SK-N-SH (cell line): ENCODE measurements at regions not wholly inside any gene's neighbourhood (a gene's known extent, or its start where the extent isn't known, plus 50 kb on each side); places are given as distances from the start of the nearest gene placed in this dataset.

Experiments
- CTCF ChIA-PET: fragments of 300-600, 350-600 bp; formaldehyde crosslinking; extraction: SDS; loops from one replicate; lab custom pipeline; 2021; lab: Yijun Ruan, JAX
- POLR2A ChIA-PET: fragments of 350-600 bp; sonication (Branson Sonifier 250); formaldehyde crosslinking; extraction: SDS; loops from one replicate; lab custom pipeline; 2020; ENCODE audit warnings: antibody characterized with exemption, inconsistent platforms; lab: Yijun Ruan, JAX
- DNase-seq: peaks from one replicate; pipeline ENCODE4 v3.0.0; 2012
- H2AFZ ChIP-seq: fragments of 200-600 bp; sonication (generic); 2 replicates; pipeline ENCODE4 v1.8.1; 2016; ENCODE audit warnings: antibody characterized with exemption, mild to moderate bottlenecking, low read depth
- H3F3A ChIP-seq: fragments of 200-600 bp; sonication (generic); replicated peaks from 2 replicates; pipeline ENCODE3; 2016; ENCODE audit warnings: antibody characterized with exemption, mild to moderate bottlenecking; ENCODE audit not compliant: insufficient read depth
- H3K27ac ChIP-seq, 2 experiments: fragments of 200-500 bp in 1 of 2; fragments of 200-600 bp in 1 of 2; sonication (Bioruptor generic) in 1 of 2; sonication (generic), shearing (Covaris generic) in 1 of 2; 2 replicates each; pipeline versions ENCODE4 v1.5.1 to v1.6.1; 2014 to 2016; ENCODE audit warnings: low read depth in 2 of 2, inconsistent platforms in 1 of 2, low read length in 1 of 2, mild to moderate bottlenecking in 1 of 2, mixed read lengths in 1 of 2
- H3K27me3 ChIP-seq: fragments of 200-600 bp; sonication (generic), shearing (Covaris generic); 2 replicates; pipeline ENCODE4 v1.6.1; 2016; ENCODE audit warnings: mixed run types; ENCODE audit not compliant: insufficient read depth
- H3K36me3 ChIP-seq, 2 experiments: fragments of 200-500 bp in 1 of 2; fragments of 200-600 bp in 1 of 2; sonication (Bioruptor generic) in 1 of 2; sonication (generic) in 1 of 2; replicated peaks in 1 of 2; 2 replicates each; pipeline versions ENCODE3 to v1.5.1; 2014 to 2016; ENCODE audit warnings: low read length in 1 of 2, mild to moderate bottlenecking in 1 of 2; ENCODE audit not compliant: insufficient read depth in 2 of 2, control insufficient read depth in 1 of 2
- H3K4me1 ChIP-seq, 2 experiments: fragments of 200-500 bp in 1 of 2; fragments of 200-600 bp in 1 of 2; sonication (Bioruptor generic) in 1 of 2; sonication (generic), shearing (Covaris generic) in 1 of 2; 2 replicates each; pipeline versions ENCODE4 v1.5.1 to v1.6.1; 2014 to 2016; ENCODE audit warnings: low read depth in 1 of 2, low read length in 1 of 2, mixed run types in 1 of 2; ENCODE audit not compliant: insufficient read depth in 2 of 2, control insufficient read depth in 1 of 2
- H3K4me2 ChIP-seq: fragments of 200-600 bp; sonication (generic), shearing (Covaris generic); 2 replicates; pipeline ENCODE4 v1.6.1; 2017; ENCODE audit warnings: mixed run types
- H3K4me3 ChIP-seq, 2 experiments: fragments of 200-500 bp in 1 of 2; fragments of 200-600 bp in 1 of 2; sonication (Bioruptor generic) in 1 of 2; sonication (generic), shearing (Covaris generic) in 1 of 2; 2 replicates each; pipeline versions ENCODE4 v1.5.1 to v1.8.1; 2014 to 2016; ENCODE audit warnings: low read depth in 2 of 2, inconsistent platforms in 1 of 2, low read length in 1 of 2, mild to moderate bottlenecking in 1 of 2, mixed read lengths in 1 of 2, moderate library complexity in 1 of 2
- H3K79me2 ChIP-seq: fragments of 200-600 bp; sonication (generic); 2 replicates; pipeline ENCODE4 v1.8.1; 2017; ENCODE audit warnings: mild to moderate bottlenecking; ENCODE audit not compliant: insufficient read depth
- H3K9ac ChIP-seq: fragments of 200-600 bp; sonication (generic); 2 replicates; pipeline ENCODE4 v1.6.1; 2017; ENCODE audit warnings: mixed run types
- H3K9me2 ChIP-seq: fragments of 200-600 bp; sonication (generic); 2 replicates; pipeline ENCODE4 v1.6.1; 2017; ENCODE audit warnings: mixed run types
- H3K9me3 ChIP-seq: fragments of 200-600 bp; sonication (generic); 2 replicates; pipeline ENCODE4 v1.6.1; 2017; ENCODE audit warnings: mixed run types, mild to moderate bottlenecking, moderate library complexity
- H4K20me1 ChIP-seq: fragments of 200-600 bp; sonication (generic); 2 replicates; pipeline ENCODE4 v1.6.1; 2017; ENCODE audit warnings: mild to moderate bottlenecking, mixed run types; ENCODE audit not compliant: insufficient read depth
- CHD2 ChIP-seq: fragments of 150-350 bp; IDR thresholded peaks from 2 replicates; pipeline ENCODE4 v1.6.1; 2018; ENCODE audit warnings: low read length; ENCODE audit not compliant: partially characterized antibody
- ELF1 ChIP-seq: IDR thresholded peaks from 2 replicates; pipeline ENCODE4 v1.4.0; 2012
- FOXM1 ChIP-seq: IDR thresholded peaks from 2 replicates; pipeline ENCODE4 v1.4.0; 2012; ENCODE audit warnings: low read depth, mild to moderate bottlenecking
- GATA2 ChIP-seq: sonication (generic); formaldehyde crosslinking; IDR thresholded peaks from 2 replicates; pipeline ENCODE4 v1.5.0; 2020; ENCODE audit warnings: mild to moderate bottlenecking, missing genetic modification reagents
- MEF2A ChIP-seq: IDR thresholded peaks from 2 replicates; pipeline ENCODE4 v1.4.0; 2012; ENCODE audit warnings: low read depth, borderline replicate concordance
- MXI1 ChIP-seq: IDR thresholded peaks from 2 replicates; pipeline ENCODE4 v1.6.1; 2012; ENCODE audit warnings: mild to moderate bottlenecking, low read depth, low read length, improper control_type of control experiment
- POLR2AphosphoS5 ChIP-seq: IDR thresholded peaks from 2 replicates; pipeline ENCODE4 v1.6.1; 2012; ENCODE audit warnings: low read depth, low read length
- RAD21 ChIP-seq: IDR thresholded peaks from 2 replicates; pipeline ENCODE4 v1.6.1; 2012; ENCODE audit warnings: mild to moderate bottlenecking, low read length
- RFX5 ChIP-seq: IDR thresholded peaks from 2 replicates; pipeline ENCODE4 v1.6.1; 2012; ENCODE audit warnings: mild to moderate bottlenecking, improper control_type of control experiment, low read length
- TAF1 ChIP-seq: IDR thresholded peaks from 2 replicates; pipeline ENCODE4 v1.6.1; 2012; ENCODE audit warnings: low read depth, mild to moderate bottlenecking, low read length, moderate library complexity, borderline replicate concordance
- TEAD4 ChIP-seq: IDR thresholded peaks from 2 replicates; pipeline ENCODE4 v1.4.0; 2012; ENCODE audit warnings: mild to moderate bottlenecking, borderline replicate concordance; ENCODE audit not compliant: insufficient read depth
- YY1 ChIP-seq: IDR thresholded peaks from 2 replicates; pipeline ENCODE4 v1.4.0; 2012; ENCODE audit warnings: low read depth, mild to moderate bottlenecking
- WGBS: methylation state at CpG from one replicate; pipeline ENCODE4 v1.1.6; 2017; ENCODE audit warnings: low lambda C conversion rate; 5-methylcytosine and 5-hydroxymethylcytosine counted together
- TF ChIP-seq, protein P1 (sequence below): IDR thresholded peaks from 2 replicates; pipeline ENCODE4 v1.4.0; 2012; ENCODE audit warnings: low read depth, borderline replicate concordance
- TF ChIP-seq, protein P2 (sequence below): IDR thresholded peaks from 2 replicates; pipeline ENCODE4 v1.4.0; 2012; ENCODE audit warnings: low read depth, borderline replicate concordance
- TF ChIP-seq, protein P3 (sequence below): IDR thresholded peaks from 2 replicates; pipeline ENCODE4 v1.6.1; 2012; ENCODE audit warnings: mild to moderate bottlenecking, low read depth, low read length, moderate library complexity
- TF ChIP-seq, protein P4 (sequence below): fragments of 150-350 bp; IDR thresholded peaks from 2 replicates; pipeline ENCODE4 v1.6.1; 2017; ENCODE audit warnings: antibody characterized with exemption, low read length, low read depth, borderline replicate concordance
- TF ChIP-seq, protein P5 (sequence below): IDR thresholded peaks from 2 replicates; pipeline ENCODE4 v1.4.0; 2012; ENCODE audit warnings: low read depth

DNA sequence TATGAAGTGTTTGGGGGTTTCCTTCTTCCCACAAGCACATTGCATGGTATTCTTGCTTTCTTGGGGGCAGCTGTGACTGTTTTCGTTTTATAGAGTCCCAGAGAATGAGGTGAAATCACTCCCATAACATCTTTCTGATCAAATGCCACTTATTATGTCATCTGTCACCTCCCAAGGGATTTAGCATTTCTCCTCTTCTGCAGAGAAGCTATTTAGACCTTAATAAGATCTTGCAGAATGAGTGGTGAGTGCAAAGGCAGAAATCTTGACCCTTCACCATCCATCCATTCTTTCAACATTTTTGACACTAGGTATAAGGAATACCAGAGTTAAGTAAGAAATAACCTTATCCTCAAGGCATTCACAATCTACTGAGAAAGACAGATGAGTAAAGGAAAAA, 318.6 kb upstream of the POU3F1 start:
- no peaks in the 10 kb centered on the region for H3K4me1 ChIP-seq
- no peak overlapping the region for H3K27ac ChIP-seq
- no peaks in the 10 kb centered on the region for H3K36me3 ChIP-seq
- CTCF ChIA-PET, result no interaction called here
- no peak overlapping the region for H3K4me3 ChIP-seq
- H3K27me3 ChIP-seq, result peaks cover 15% of the 10 kb centered on the region; the same call in 1 of the 2 replicates
- WGBS, result 0% methylated on average over 1 of the region's 1 CpG
- H3K4me2 ChIP-seq, result no peak overlapping the region
- no peaks in the 10 kb centered on the region for H3F3A ChIP-seq
- H4K20me1 ChIP-seq, result no peaks in the 10 kb centered on the region
- no peak overlapping the region for H3K9ac ChIP-seq
- H2AFZ ChIP-seq, result no peak overlapping the region
- POLR2A ChIA-PET, result no interaction called here
- H3K9me3 ChIP-seq, result no peaks in the 10 kb centered on the region; the same call in 1 of the 2 replicates
- H3K79me2 ChIP-seq, result no peaks in the 10 kb centered on the region
- TF ChIP-seq TAF1, result no peak
- no peak for TF ChIP-seq GATA2 (CRISPR knock-in tag)
- TF ChIP-seq MEF2A, result no peak
- no peak for TF ChIP-seq TEAD4
- TF ChIP-seq POLR2AphosphoS5, result no peak
- TF ChIP-seq, protein P1, sequence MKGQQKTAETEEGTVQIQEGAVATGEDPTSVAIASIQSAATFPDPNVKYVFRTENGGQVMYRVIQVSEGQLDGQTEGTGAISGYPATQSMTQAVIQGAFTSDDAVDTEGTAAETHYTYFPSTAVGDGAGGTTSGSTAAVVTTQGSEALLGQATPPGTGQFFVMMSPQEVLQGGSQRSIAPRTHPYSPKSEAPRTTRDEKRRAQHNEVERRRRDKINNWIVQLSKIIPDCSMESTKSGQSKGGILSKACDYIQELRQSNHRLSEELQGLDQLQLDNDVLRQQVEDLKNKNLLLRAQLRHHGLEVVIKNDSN, result no peak
- no peak for TF ChIP-seq RAD21
- TF ChIP-seq, protein P2, sequence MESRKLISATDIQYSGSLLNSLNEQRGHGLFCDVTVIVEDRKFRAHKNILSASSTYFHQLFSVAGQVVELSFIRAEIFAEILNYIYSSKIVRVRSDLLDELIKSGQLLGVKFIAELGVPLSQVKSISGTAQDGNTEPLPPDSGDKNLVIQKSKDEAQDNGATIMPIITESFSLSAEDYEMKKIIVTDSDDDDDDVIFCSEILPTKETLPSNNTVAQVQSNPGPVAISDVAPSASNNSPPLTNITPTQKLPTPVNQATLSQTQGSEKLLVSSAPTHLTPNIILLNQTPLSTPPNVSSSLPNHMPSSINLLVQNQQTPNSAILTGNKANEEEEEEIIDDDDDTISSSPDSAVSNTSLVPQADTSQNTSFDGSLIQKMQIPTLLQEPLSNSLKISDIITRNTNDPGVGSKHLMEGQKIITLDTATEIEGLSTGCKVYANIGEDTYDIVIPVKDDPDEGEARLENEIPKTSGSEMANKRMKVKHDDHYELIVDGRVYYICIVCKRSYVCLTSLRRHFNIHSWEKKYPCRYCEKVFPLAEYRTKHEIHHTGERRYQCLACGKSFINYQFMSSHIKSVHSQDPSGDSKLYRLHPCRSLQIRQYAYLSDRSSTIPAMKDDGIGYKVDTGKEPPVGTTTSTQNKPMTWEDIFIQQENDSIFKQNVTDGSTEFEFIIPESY, result no peak
- 0 out of 2 replicates have a peak, but pooled peaks cover 4% of the 10 kb centered on the region for H3K9me2 ChIP-seq
- DNase-seq, result no peak

DNA sequence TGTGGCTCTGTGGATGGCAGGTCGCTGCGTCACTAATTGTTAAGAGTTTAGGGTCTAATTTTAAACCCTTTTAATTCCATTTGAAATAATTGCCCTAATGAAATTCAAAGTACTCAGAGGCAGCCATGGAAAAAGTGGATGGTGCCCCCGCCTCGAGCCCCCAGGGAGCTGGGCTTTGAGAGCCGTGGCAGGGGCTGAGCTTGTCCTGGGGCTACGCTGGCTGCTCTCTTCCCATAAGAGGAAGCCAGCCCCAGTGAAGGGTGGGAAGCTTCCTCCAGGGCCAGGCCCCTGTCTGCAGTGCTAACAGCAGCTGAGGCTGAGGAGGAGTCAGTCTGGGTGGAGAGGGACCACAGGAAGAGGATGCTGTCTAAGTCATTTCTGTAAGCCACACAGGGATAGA, 315.0 kb upstream of the POU3F1 start:
- Histone ChIP-seq H3K27ac (no peak overlapping the region), H3K9me3 (no peaks in the 10 kb centered on the region), H3F3A (no peaks in the 10 kb centered on the region), H3K36me3 (no peaks in the 10 kb centered on the region), H3K4me2 (no peak overlapping the region), H2AFZ (no peak overlapping the region), H3K27me3 (peaks cover 11% of the 10 kb centered on the region; the same call in 1 of the 2 replicates), H3K4me1 (no peaks in the 10 kb centered on the region), H3K9me2 (no peaks in the 10 kb centered on the region), H3K79me2 (no peaks in the 10 kb centered on the region), H4K20me1 (no peaks in the 10 kb centered on the region), H3K9ac (no peak overlapping the region), H3K4me3 (no peak overlapping the region)
- ChIA-PET POLR2A (no interaction called here), CTCF (no interaction called here)
- WGBS, result 0% methylated on average over 6 of the region's 6 CpGs
- TF ChIP-seq, protein P3, sequence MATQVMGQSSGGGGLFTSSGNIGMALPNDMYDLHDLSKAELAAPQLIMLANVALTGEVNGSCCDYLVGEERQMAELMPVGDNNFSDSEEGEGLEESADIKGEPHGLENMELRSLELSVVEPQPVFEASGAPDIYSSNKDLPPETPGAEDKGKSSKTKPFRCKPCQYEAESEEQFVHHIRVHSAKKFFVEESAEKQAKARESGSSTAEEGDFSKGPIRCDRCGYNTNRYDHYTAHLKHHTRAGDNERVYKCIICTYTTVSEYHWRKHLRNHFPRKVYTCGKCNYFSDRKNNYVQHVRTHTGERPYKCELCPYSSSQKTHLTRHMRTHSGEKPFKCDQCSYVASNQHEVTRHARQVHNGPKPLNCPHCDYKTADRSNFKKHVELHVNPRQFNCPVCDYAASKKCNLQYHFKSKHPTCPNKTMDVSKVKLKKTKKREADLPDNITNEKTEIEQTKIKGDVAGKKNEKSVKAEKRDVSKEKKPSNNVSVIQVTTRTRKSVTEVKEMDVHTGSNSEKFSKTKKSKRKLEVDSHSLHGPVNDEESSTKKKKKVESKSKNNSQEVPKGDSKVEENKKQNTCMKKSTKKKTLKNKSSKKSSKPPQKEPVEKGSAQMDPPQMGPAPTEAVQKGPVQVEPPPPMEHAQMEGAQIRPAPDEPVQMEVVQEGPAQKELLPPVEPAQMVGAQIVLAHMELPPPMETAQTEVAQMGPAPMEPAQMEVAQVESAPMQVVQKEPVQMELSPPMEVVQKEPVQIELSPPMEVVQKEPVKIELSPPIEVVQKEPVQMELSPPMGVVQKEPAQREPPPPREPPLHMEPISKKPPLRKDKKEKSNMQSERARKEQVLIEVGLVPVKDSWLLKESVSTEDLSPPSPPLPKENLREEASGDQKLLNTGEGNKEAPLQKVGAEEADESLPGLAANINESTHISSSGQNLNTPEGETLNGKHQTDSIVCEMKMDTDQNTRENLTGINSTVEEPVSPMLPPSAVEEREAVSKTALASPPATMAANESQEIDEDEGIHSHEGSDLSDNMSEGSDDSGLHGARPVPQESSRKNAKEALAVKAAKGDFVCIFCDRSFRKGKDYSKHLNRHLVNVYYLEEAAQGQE, result no peak
- TF ChIP-seq, protein P4, sequence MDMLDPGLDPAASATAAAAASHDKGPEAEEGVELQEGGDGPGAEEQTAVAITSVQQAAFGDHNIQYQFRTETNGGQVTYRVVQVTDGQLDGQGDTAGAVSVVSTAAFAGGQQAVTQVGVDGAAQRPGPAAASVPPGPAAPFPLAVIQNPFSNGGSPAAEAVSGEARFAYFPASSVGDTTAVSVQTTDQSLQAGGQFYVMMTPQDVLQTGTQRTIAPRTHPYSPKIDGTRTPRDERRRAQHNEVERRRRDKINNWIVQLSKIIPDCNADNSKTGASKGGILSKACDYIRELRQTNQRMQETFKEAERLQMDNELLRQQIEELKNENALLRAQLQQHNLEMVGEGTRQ, result no peak
- TF ChIP-seq RFX5 (no peak), FOXM1 (no peak), CHD2 (no peak), YY1 (no peak), MXI1 (no peak), ELF1 (no peak)
- TF ChIP-seq, protein P1, result no peak
- TF ChIP-seq, protein P5, sequence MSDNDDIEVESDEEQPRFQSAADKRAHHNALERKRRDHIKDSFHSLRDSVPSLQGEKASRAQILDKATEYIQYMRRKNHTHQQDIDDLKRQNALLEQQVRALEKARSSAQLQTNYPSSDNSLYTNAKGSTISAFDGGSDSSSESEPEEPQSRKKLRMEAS, result no peak
- no peak for DNase-seq
